Liver (tissue), 7 donors: ENCODE measurements at regions not wholly inside any gene's neighbourhood (a gene's known extent, or its start where the extent isn't known, plus 50 kb on each side); places are given as distances from the start of the nearest gene placed in this dataset.

Experiments used
- DNase-seq: peaks from one replicate; pipeline ENCODE4 v3.0.0-alpha.2; 2017; ENCODE audit warnings: low spot score
- H3K27ac ChIP-seq, 2 donors: one replicate each; pipeline ENCODE4 v1.7.0; 2013; ENCODE audit warnings: inconsistent platforms in 2 of 2, low read length in 2 of 2, control low read depth in 1 of 2, low read depth in 1 of 2, mild to moderate bottlenecking in 1 of 2
- H3K27me3 ChIP-seq, 4 donors: one replicate each; pipeline versions ENCODE4 v1.6.1 to v1.7.0; 2013; ENCODE audit warnings: low read length in 3 of 4, inconsistent platforms in 1 of 4, mild to moderate bottlenecking in 1 of 4, moderate library complexity in 1 of 4; ENCODE audit not compliant: control insufficient read depth in 4 of 4, insufficient read depth in 4 of 4
- H3K36me3 ChIP-seq, 4 donors: one replicate each; pipeline versions ENCODE4 v1.6.1 to v1.7.0; 2013; ENCODE audit warnings: low read length in 3 of 4, mild to moderate bottlenecking in 3 of 4, low read depth in 1 of 4, moderate library complexity in 1 of 4; ENCODE audit not compliant: control insufficient read depth in 4 of 4, insufficient read depth in 3 of 4
- H3K4me1 ChIP-seq, 4 donors: one replicate each; pipeline versions ENCODE4 v1.6.1 to v1.7.0; 2013; ENCODE audit warnings: low read length in 3 of 4, mild to moderate bottlenecking in 3 of 4, moderate library complexity in 1 of 4; ENCODE audit not compliant: control insufficient read depth in 4 of 4, insufficient read depth in 4 of 4
- H3K4me3 ChIP-seq, 3 donors: one replicate each; pipeline versions ENCODE4 v1.6.1 to v1.7.0; 2013; ENCODE audit warnings: low read length in 3 of 3, control low read depth in 1 of 3, low read depth in 1 of 3, mild to moderate bottlenecking in 1 of 3
- H3K9ac ChIP-seq, 2 donors: one replicate each; pipeline ENCODE4 v1.7.0; 2013; ENCODE audit warnings: low read length in 2 of 2, mild to moderate bottlenecking in 2 of 2, moderate library complexity in 2 of 2, control low read depth in 1 of 2, low read depth in 1 of 2
- H3K9me3 ChIP-seq, 4 donors: one replicate each; pipeline versions ENCODE4 v1.6.1 to v1.7.0; 2013; ENCODE audit warnings: low read length in 3 of 4; ENCODE audit not compliant: control insufficient read depth in 4 of 4
- ATF3 ChIP-seq: IDR thresholded peaks from 2 replicates; pipeline ENCODE4 v1.6.1; 2016; ENCODE audit warnings: antibody characterized with exemption
- FOXA2 ChIP-seq: IDR thresholded peaks from 2 replicates; pipeline ENCODE4 v1.6.1; 2016; ENCODE audit warnings: antibody characterized with exemption
- GABPA ChIP-seq, 2 donors: IDR thresholded peaks in 1 of 2; conservative IDR thresholded peaks in 1 of 2; 2 replicates each; pipeline ENCODE4 v1.6.1; 2016; ENCODE audit warnings: antibody characterized with exemption in 2 of 2, mild to moderate bottlenecking in 1 of 2, moderate library complexity in 1 of 2
- HNF4A ChIP-seq, 2 donors: conservative IDR thresholded peaks; 2 replicates each; pipeline ENCODE4 v1.6.1; 2016; ENCODE audit warnings: antibody characterized with exemption in 2 of 2, mild to moderate bottlenecking in 2 of 2
- NR2F2 ChIP-seq: IDR thresholded peaks from 2 replicates; pipeline ENCODE4 v1.6.1; 2016; ENCODE audit warnings: antibody characterized with exemption
- REST ChIP-seq: IDR thresholded peaks from 2 replicates; pipeline ENCODE4 v1.6.1; 2016; ENCODE audit warnings: antibody characterized with exemption, mild to moderate bottlenecking
- RXRA ChIP-seq, 2 donors: IDR thresholded peaks; 2 replicates each; pipeline ENCODE4 v1.6.1; 2017 to 2018; ENCODE audit warnings: antibody characterized with exemption in 2 of 2, mild to moderate bottlenecking in 1 of 2
- SP1 ChIP-seq: IDR thresholded peaks from 2 replicates; pipeline ENCODE4 v1.6.1; 2018; ENCODE audit warnings: antibody characterized with exemption, mild to moderate bottlenecking
- YY1 ChIP-seq: IDR thresholded peaks from 2 replicates; pipeline ENCODE4 v1.6.1; 2016; ENCODE audit warnings: antibody characterized with exemption, mild to moderate bottlenecking
- ZBTB33 ChIP-seq: IDR thresholded peaks from 2 replicates; pipeline ENCODE4 v1.6.1; 2016; ENCODE audit warnings: antibody characterized with exemption
- WGBS: extraction: QIAGEN DNeasy Blood & Tissue Kit; methylation state at CpG from one replicate; pipeline ENCODE4 v1.1.7; 2013; 5-methylcytosine and 5-hydroxymethylcytosine counted together
- TF ChIP-seq, protein P1 (sequence below): IDR thresholded peaks from 2 replicates; pipeline ENCODE4 v1.6.1; 2016; ENCODE audit warnings: antibody characterized with exemption
- donor health status: healthy.
- donor health status: healthy.
- donor health status: healthy.
- donor health status: healthy.

DNA sequence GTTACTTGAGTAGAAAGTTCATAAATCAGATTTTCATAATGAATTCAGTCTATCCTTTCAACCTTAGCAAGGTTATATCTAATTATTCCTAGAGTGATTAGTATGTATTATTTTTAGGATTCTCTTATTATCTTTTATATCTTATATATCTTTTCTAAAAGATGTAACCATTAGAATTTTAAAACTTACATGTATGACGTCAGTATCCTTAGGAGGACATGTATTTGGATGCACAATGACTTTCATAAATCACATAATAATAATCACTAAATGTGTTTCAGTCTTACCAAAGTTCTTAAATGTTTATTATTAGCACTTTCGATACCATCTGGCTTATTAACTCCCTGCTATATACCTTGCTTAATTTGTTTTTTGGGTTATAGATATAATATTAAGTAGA is 1400.5 kb upstream of the IGFBP7 start (continued):
- no peak for TF ChIP-seq REST
- no peak for TF ChIP-seq FOXA2
- no peak for TF ChIP-seq RXRA (IDR thresholded peaks at IDR 0.05)

- 78% methylated on average over 4 of the region's 4 CpGs for WGBS
- TF ChIP-seq ATF3 (no peak), SP1 (no peak), HNF4A (conservative IDR thresholded peaks at IDR 0.05) (no peak)
- H3K4me3 ChIP-seq, result no peak overlapping the region
- no peaks in the 10 kb centered on the region for H3K36me3 ChIP-seq
- no peak overlapping the region for H3K9ac ChIP-seq
- H3K27ac ChIP-seq, result no peak overlapping the region
- no peaks in the 10 kb centered on the region for H3K27me3 ChIP-seq
- no peaks in the 10 kb centered on the region for H3K9me3 ChIP-seq
- H3K4me1 ChIP-seq, result no peaks in the 10 kb centered on the region
- DNase-seq, result no peak
Observed at GRCh38 chr4:58507079-58507478, 1396.9 kb upstream of the IGFBP7 start.

DNA sequence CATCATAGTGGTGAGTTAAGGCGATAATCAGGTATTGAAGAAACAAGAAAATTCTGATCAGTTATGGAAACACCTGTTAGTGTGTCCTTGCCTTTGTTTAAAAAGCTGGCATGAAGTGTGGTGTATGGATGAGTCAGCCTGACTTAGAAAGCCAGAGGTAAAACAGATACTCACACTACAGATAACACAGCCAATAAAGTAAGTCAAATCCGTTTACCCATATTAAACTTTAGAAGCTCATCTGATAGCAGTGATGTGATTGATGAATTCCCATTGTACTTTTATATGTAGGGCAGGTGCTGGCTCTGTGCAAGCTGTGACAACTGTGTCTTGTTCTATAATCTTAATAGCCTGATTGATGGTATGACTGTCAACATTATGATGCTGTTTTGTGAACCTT is 1392.7 kb upstream of the IGFBP7 start:
- no peak overlapping the region for H3K4me3 ChIP-seq
- no peaks in the 10 kb centered on the region for H3K36me3 ChIP-seq
- H3K4me1 ChIP-seq, result no peaks in the 10 kb centered on the region
- H3K27ac ChIP-seq, result no peak overlapping the region
- H3K9ac ChIP-seq, result no peak overlapping the region
- DNase-seq, result no peak
- 72% methylated on average over 2 of the region's 2 CpGs for WGBS
- no peaks in the 10 kb centered on the region for H3K9me3 ChIP-seq
- no peaks in the 10 kb centered on the region for H3K27me3 ChIP-seq
- TF ChIP-seq GABPA (IDR thresholded peaks at IDR 0.05 in 1 of 2, conservative IDR thresholded peaks at IDR 0.05 in 1 of 2) (no peak), RXRA (IDR thresholded peaks at IDR 0.05) (no peak), NR2F2 (no peak), YY1 (no peak), REST (no peak), ZBTB33 (no peak), SP1 (no peak)
- TF ChIP-seq, protein P1, sequence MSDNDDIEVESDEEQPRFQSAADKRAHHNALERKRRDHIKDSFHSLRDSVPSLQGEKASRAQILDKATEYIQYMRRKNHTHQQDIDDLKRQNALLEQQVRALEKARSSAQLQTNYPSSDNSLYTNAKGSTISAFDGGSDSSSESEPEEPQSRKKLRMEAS, result no peak
